Stimulated activated CD4-positive, alpha-beta T cell treated with anti-CD3 and anti-CD28 coated beads, Interleukin-1b, Interleukin-23, amount 100 ng/mL, for 24 hours (primary cell): ENCODE measurements at regions not wholly inside any gene's neighbourhood (a gene's known extent, or its start where the extent isn't known, plus 50 kb on each side); places are given as distances from the start of the nearest gene placed in this dataset.
"Not testable (repeated sequence)": the region's sequence is repeated elsewhere in the genome, so short reads cannot be mapped to it uniquely, and the experiment has no call there.

Experiments
- DNase-seq, 4 experiments: peaks; one replicate each; pipeline ENCODE4 v3.0.0-alpha.2; 2020; ENCODE audit warnings: low read depth in 4 of 4, low spot score in 1 of 4

- not testable (repeated sequence) for DNase-seq
Measured at GRCh38 chr10:21034770-21035169, 137.7 kb upstream of the NEBL start.

GRCh38 chr10:21034241-21034640, 137.1 kb upstream of the NEBL start:
- DNase-seq: no peak

GRCh38 chr10:21032587-21033319, 135.6 kb upstream of the NEBL start:
- no peak for DNase-seq

- DNase-seq: no peak
Measured at GRCh38 chr10:21031232-21031795, 134.2 kb upstream of the NEBL start.

GRCh38 chr10:21030091-21030490, 133.0 kb upstream of the NEBL start:
- DNase-seq: no peak

- no peak for DNase-seq
Measured at GRCh38 chr10:21022821-21023220, 125.7 kb upstream of the NEBL start.

GRCh38 chr10:21021843-21022594, 124.9 kb upstream of the NEBL start:
- DNase-seq: no peak

- DNase-seq: no peak
Measured at GRCh38 chr10:21021231-21021630, 124.1 kb upstream of the NEBL start.

- peak in 2 of 4 experiments; percentile 3 for DNase-seq
Measured at GRCh38 chr10:21020545-21020944, 123.4 kb upstream of the NEBL start.

GRCh38 chr10:21019436-21019835, 122.3 kb upstream of the NEBL start:
- no peak for DNase-seq

- no peak for DNase-seq
Measured at GRCh38 chr10:21015851-21016250, 118.7 kb upstream of the NEBL start.

- no peak for DNase-seq
Measured at GRCh38 chr10:21014141-21014540, 117.0 kb upstream of the NEBL start.

- no peak for DNase-seq
Measured at GRCh38 chr10:21011433-21012018, 114.4 kb upstream of the NEBL start.

GRCh38 chr10:21010615-21011014, 113.5 kb upstream of the NEBL start:
- no peak for DNase-seq

- DNase-seq: no peak
Measured at GRCh38 chr10:21003240-21003822, 106.2 kb upstream of the NEBL start.

- no peak for DNase-seq
Measured at GRCh38 chr10:21002091-21002878, 105.2 kb upstream of the NEBL start.

- DNase-seq: no peak
Measured at GRCh38 chr10:20999699-21000098, 102.6 kb upstream of the NEBL start.

- no peak for DNase-seq
Measured at GRCh38 chr10:20998036-20998435, 100.9 kb upstream of the NEBL start.

- DNase-seq: no peak
Measured at GRCh38 chr10:20995123-20995987, 98.2 kb upstream of the NEBL start.
